ENCODE measurements at regions not wholly inside any gene's neighbourhood (a gene's known extent, or its start where the extent isn't known, plus 50 kb on each side); places are given as distances from the start of the nearest gene placed in this dataset.

GRCh38 chr16:85402910-85403692 is 210.0 kb upstream of the GSE1 start:
- H3K4me3 ChIP-seq, result no peak overlapping the region
- 58 to 59% methylated on average over 14 to 19 of the region's 19 CpGs for WGBS, 2 donors

GRCh38 chr16:85403693-85404092 is 209.4 kb upstream of the GSE1 start:
- WGBS, 2 donors, result 75 to 83% methylated on average over 6 of the region's 6 CpGs
- H3K27ac ChIP-seq, result no peak overlapping the region
- no peak overlapping the region for H3K4me3 ChIP-seq
- no peaks in the 10 kb centered on the region for H3K36me3 ChIP-seq
- no peak for DNase-seq (ENCODE audit: low spot score in 2 of 2)
- no peaks in the 10 kb centered on the region for H3K9me3 ChIP-seq
- peaks cover 0 to 5% (median 3%) of the 10 kb centered on the region in 4 donors for H3K4me1 ChIP-seq
- TF ChIP-seq CTCF (IDR thresholded peaks at IDR 0.05) (no peak), EP300 (IDR thresholded peaks at IDR 0.05) (no peak), POLR2A (IDR thresholded peaks at IDR 0.05) (no peak)
- no peaks in the 10 kb centered on the region for H3K27me3 ChIP-seq

More at GRCh38 chr16:85402910-85403692, 210.0 kb upstream of the GSE1 start:
- H3K27ac ChIP-seq, result no peak overlapping the region
- TF ChIP-seq EP300 (IDR thresholded peaks at IDR 0.05), result no peak
- no peak for TF ChIP-seq CTCF (IDR thresholded peaks at IDR 0.05)
- no peak for TF ChIP-seq POLR2A (IDR thresholded peaks at IDR 0.05)
- no peaks in the 10 kb centered on the region for H3K36me3 ChIP-seq
- H3K4me1 ChIP-seq, result peaks cover 0 to 5% (median 3%) of the 10 kb centered on the region in 4 donors
- peak in 1 of 2 donors; percentile 17 for DNase-seq (ENCODE audit: low spot score in 2 of 2)
- H3K9me3 ChIP-seq, result no peaks in the 10 kb centered on the region
- no peaks in the 10 kb centered on the region for H3K27me3 ChIP-seq

DNA sequence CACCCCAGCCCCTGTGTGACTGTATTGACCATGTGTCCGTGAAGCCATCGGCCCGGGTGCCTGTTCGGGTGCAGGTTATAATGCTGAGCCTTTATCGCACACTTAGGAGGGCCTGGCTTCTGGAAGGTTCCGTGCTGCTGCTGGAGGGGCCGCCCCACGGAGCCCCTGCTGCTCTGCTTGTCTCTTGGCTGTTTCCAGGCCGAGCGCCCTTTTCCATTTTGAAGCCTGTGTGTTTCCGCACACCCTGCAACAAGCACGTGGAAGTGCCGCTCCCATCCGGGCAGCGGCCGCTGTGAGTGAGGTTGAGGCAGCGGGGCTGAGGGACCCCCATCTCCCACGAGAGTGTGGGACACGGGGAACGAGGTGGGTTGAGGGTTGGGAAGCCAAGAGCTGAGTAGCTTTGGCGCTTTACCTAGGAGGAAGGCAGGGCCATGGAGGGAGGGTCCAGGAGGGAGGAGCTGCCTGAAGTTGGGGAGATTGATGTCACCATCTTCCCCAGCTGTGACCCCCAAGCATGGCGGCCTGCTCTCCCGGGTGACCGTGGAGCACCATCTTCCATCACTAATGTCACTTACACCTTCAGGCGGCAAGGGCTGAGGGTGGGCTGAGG is 200.1 kb upstream of the GSE1 start:
- Histone ChIP-seq H3K9me3 (no peaks in the 10 kb centered on the region), H3K4me1 (peaks cover 0 to 6% (median 0%) of the 10 kb centered on the region in 4 donors), H3K27me3 (no peaks in the 10 kb centered on the region), H3K27ac (no peak overlapping the region), H3K36me3 (peaks cover 0 to 14% (median 0%) of the 10 kb centered on the region in 3 donors), H3K4me3 (no peak overlapping the region)
- DNase-seq (ENCODE audit: low spot score in 2 of 2), result no peak
- TF ChIP-seq EP300 (IDR thresholded peaks at IDR 0.05) (no peak), CTCF (IDR thresholded peaks at IDR 0.05) (no peak), POLR2A (IDR thresholded peaks at IDR 0.05) (no peak)
- WGBS, 2 donors, result 91 to 94% methylated on average over 16 to 25 of the region's 25 CpGs

- no peak overlapping the region for H3K27ac ChIP-seq
- TF ChIP-seq EP300 (IDR thresholded peaks at IDR 0.05), result no peak
- TF ChIP-seq CTCF (IDR thresholded peaks at IDR 0.05), result no peak
- no peak for TF ChIP-seq POLR2A (IDR thresholded peaks at IDR 0.05)
- peaks cover 0 to 14% (median 0%) of the 10 kb centered on the region in 3 donors for H3K36me3 ChIP-seq
- H3K9me3 ChIP-seq, result no peaks in the 10 kb centered on the region
- peaks cover 0 to 6% (median 0%) of the 10 kb centered on the region in 4 donors for H3K4me1 ChIP-seq
- no peak for DNase-seq (ENCODE audit: low spot score in 2 of 2)
- H3K27me3 ChIP-seq, result no peaks in the 10 kb centered on the region
- H3K4me3 ChIP-seq, result no peak overlapping the region
- WGBS, 2 donors, result 93 to 95% methylated on average over 14 of the region's 14 CpGs
Observed at GRCh38 chr16:85413691-85414663, 199.1 kb upstream of the GSE1 start.
